Activated naive CD8-positive, alpha-beta T cell treated with anti-CD3 and anti-CD28 coated beads, Interleukin-2, amount 10 ng/mL, durations not matched to agents 7 days and 5 days (primary cell): ENCODE measurements at regions not wholly inside any gene's neighbourhood (a gene's known extent, or its start where the extent isn't known, plus 50 kb on each side); places are given as distances from the start of the nearest gene placed in this dataset.

Source experiments
- ATAC-seq: fragments of 150-1000 bp; cut with Tn5 transposase; one replicate; pipeline ENCODE4 v1.10.0; 2021; ENCODE audit warnings: low read depth, moderate library complexity
- POLR2A ChIA-PET: fragments of 350-600 bp; sonication (Branson Sonifier 250); formaldehyde crosslinking; loops from one replicate; lab custom pipeline; 2021; ENCODE audit warnings: antibody characterized with exemption; lab: Charles Lee
- DNase-seq: peaks from one replicate; pipeline ENCODE4 v3.0.0; 2021
- H3K27ac Mint-ChIP-seq: one replicate; pipeline ENCODE4 v1.8.0; 2022; ENCODE audit warnings: mild to moderate bottlenecking, mixed read lengths
- H3K27me3 Mint-ChIP-seq: one replicate; pipeline ENCODE4 v1.8.0; 2022; ENCODE audit warnings: mild to moderate bottlenecking, moderate library complexity, mixed read lengths
- H3K36me3 Mint-ChIP-seq: one replicate; pipeline ENCODE4 v1.8.0; 2021; ENCODE audit warnings: mild to moderate bottlenecking, mixed read lengths
- H3K4me1 Mint-ChIP-seq: one replicate; pipeline ENCODE4 v1.8.0; 2021; ENCODE audit warnings: mixed read lengths
- H3K4me3 Mint-ChIP-seq: one replicate; pipeline ENCODE4 v1.8.0; 2022; ENCODE audit warnings: mild to moderate bottlenecking, moderate library complexity, mixed read lengths
- H3K9me3 Mint-ChIP-seq: one replicate; pipeline ENCODE4 v1.8.0; 2021; ENCODE audit warnings: mixed read lengths

DNA sequence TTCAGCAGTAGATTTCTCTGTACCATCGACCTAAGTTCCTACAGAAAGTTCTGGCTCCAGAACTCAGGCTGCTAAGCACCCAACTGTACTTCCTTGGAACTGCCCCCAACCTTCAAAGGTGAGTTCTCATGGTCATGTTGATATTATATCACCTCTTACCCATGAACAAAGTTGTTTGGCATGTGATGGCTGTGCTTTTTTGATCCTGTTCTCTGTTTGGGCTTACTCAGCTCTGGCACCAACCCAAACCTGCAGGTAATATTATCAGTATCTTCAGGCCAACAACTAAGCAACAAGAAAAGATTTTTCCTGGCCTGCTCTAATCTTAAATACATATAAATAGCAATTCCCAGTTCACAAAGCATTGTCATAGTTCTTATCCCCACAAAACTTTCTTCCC lies 318.7 kb upstream of the LMCD1 start:
- DNase-seq (no peak), ATAC-seq (no peak)
- Mint-ChIP-seq H3K27me3 (peaks cover 3% of the 10 kb centered on the region), H3K36me3 (no peaks in the 10 kb centered on the region), H3K4me3 (no peak overlapping the region), H3K9me3 (no peaks in the 10 kb centered on the region), H3K4me1 (no peaks in the 10 kb centered on the region), H3K27ac (no peak overlapping the region)
- POLR2A ChIA-PET = no interaction called here

- no peak for DNase-seq
- no peaks in the 10 kb centered on the region for H3K36me3 Mint-ChIP-seq
- H3K4me3 Mint-ChIP-seq = no peak overlapping the region
- POLR2A ChIA-PET = no interaction called here
- ATAC-seq = no peak
- H3K9me3 Mint-ChIP-seq = no peaks in the 10 kb centered on the region
- peaks cover 2% of the 10 kb centered on the region for H3K27me3 Mint-ChIP-seq
- no peak overlapping the region for H3K27ac Mint-ChIP-seq
- no peaks in the 10 kb centered on the region for H3K4me1 Mint-ChIP-seq
Observed at GRCh38 chr3:8183627-8184026, 318.0 kb upstream of the LMCD1 start.

DNA sequence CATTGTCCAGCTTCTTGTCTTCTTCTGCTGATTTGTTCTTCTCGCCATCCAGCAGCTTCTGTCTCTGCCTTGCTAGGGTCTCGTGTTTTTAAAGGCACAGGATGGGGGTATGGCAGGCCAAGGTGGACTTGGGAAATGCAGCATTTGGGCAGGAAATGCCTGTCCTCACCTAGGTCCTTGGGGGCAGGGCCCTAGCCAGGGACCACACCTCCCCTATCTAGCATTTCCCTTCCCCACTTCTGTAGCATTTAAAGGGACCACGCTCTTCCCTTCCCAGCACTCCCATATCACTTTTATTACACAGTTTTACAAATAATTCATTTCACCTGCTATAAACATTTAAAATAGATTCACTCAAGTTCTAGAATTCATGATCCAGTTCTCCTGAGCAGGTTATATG lies 315.4 kb upstream of the LMCD1 start:
- POLR2A ChIA-PET = no interaction called here
- H3K4me1 Mint-ChIP-seq = no peaks in the 10 kb centered on the region
- H3K36me3 Mint-ChIP-seq = no peaks in the 10 kb centered on the region
- no peaks in the 10 kb centered on the region for H3K27me3 Mint-ChIP-seq
- no peak overlapping the region for H3K27ac Mint-ChIP-seq
- no peaks in the 10 kb centered on the region for H3K9me3 Mint-ChIP-seq
- ATAC-seq (no peak), DNase-seq (no peak)
- no peak overlapping the region for H3K4me3 Mint-ChIP-seq

DNA sequence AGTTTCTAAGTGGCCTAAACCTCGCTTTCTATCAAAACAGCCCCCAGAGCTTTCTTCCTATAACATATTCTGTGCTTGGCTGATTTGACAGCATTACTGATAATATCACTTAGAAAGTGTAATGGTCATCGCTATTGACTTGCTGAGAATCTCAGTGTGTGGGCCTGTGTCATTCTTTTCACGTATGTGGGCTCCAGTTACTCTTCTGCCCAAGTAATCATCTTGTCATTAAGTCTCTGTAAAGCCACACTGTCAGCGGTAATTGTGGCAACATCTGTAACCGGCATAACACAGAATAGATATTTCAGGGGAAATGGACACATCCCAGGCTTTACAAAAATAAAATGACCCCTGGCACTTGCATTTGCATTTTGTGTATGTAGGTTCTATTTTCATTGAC lies 313.6 kb upstream of the LMCD1 start:
- ATAC-seq (no peak), DNase-seq (no peak)
- peaks cover 1% of the 10 kb centered on the region for H3K27me3 Mint-ChIP-seq
- POLR2A ChIA-PET = no interaction called here
- no peaks in the 10 kb centered on the region for H3K4me1 Mint-ChIP-seq
- H3K4me3 Mint-ChIP-seq = no peak overlapping the region
- H3K9me3 Mint-ChIP-seq = peaks cover 1% of the 10 kb centered on the region
- no peaks in the 10 kb centered on the region for H3K36me3 Mint-ChIP-seq
- H3K27ac Mint-ChIP-seq = no peak overlapping the region

- Mint-ChIP-seq H3K27ac (no peak overlapping the region), H3K4me1 (no peaks in the 10 kb centered on the region), H3K36me3 (no peaks in the 10 kb centered on the region), H3K4me3 (no peak overlapping the region), H3K9me3 (peaks cover 1% of the 10 kb centered on the region), H3K27me3 (peaks cover 7% of the 10 kb centered on the region)
- ATAC-seq (no peak), DNase-seq (no peak)
- POLR2A ChIA-PET = no interaction called here
Observed at GRCh38 chr3:8189051-8189450, 312.6 kb upstream of the LMCD1 start.

GRCh38 chr3:8191406-8191805 lies 310.2 kb upstream of the LMCD1 start:
- POLR2A ChIA-PET = no interaction called here
- no peaks in the 10 kb centered on the region for H3K4me1 Mint-ChIP-seq
- no peak for DNase-seq
- no peak for ATAC-seq
- no peak overlapping the region for H3K4me3 Mint-ChIP-seq
- H3K9me3 Mint-ChIP-seq = peaks cover 1% of the 10 kb centered on the region
- H3K27ac Mint-ChIP-seq = no peak overlapping the region
- H3K27me3 Mint-ChIP-seq = peaks cover 7% of the 10 kb centered on the region
- H3K36me3 Mint-ChIP-seq = no peaks in the 10 kb centered on the region

DNA sequence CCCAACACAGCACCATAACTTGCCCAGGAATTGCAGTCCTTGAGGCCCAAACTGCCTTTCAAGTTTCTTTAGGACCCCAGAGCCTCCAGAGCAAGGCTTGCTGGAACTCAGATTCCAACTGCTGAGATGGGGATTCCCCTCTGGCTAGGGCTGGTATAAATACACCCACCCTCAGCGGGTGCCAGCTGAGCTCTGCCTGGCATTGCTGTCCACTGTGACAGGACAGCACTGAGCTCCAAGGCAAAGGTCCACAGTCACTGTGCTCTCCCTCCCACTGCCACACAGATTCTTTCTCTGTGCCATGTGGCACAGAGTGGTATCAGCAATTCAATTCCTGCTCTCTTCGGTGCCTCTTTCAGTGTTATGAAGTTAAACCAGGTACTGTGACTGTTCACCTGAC lies 304.2 kb upstream of the LMCD1 start:
- no peak for ATAC-seq
- Mint-ChIP-seq H3K27me3 (peaks cover 7% of the 10 kb centered on the region), H3K27ac (no peak overlapping the region), H3K4me1 (no peaks in the 10 kb centered on the region), H3K4me3 (no peak overlapping the region), H3K9me3 (no peaks in the 10 kb centered on the region), H3K36me3 (no peaks in the 10 kb centered on the region)
- no peak for DNase-seq
- POLR2A ChIA-PET = no interaction called here

GRCh38 chr3:8198605-8199004 lies 303.0 kb upstream of the LMCD1 start:
- Mint-ChIP-seq H3K4me1 (no peaks in the 10 kb centered on the region), H3K9me3 (no peaks in the 10 kb centered on the region), H3K27ac (no peak overlapping the region), H3K4me3 (no peak overlapping the region), H3K36me3 (no peaks in the 10 kb centered on the region), H3K27me3 (peaks cover 3% of the 10 kb centered on the region)
- POLR2A ChIA-PET = no interaction called here
- no peak for ATAC-seq
- no peak for DNase-seq

- DNase-seq (no peak), ATAC-seq (no peak)
- H3K27me3 Mint-ChIP-seq = no peaks in the 10 kb centered on the region
- no peaks in the 10 kb centered on the region for H3K9me3 Mint-ChIP-seq
- no peaks in the 10 kb centered on the region for H3K36me3 Mint-ChIP-seq
- H3K4me3 Mint-ChIP-seq = no peak overlapping the region
- H3K27ac Mint-ChIP-seq = no peak overlapping the region
- H3K4me1 Mint-ChIP-seq = no peaks in the 10 kb centered on the region
- POLR2A ChIA-PET = no interaction called here
Observed at GRCh38 chr3:8200996-8201395, 300.6 kb upstream of the LMCD1 start.

DNA sequence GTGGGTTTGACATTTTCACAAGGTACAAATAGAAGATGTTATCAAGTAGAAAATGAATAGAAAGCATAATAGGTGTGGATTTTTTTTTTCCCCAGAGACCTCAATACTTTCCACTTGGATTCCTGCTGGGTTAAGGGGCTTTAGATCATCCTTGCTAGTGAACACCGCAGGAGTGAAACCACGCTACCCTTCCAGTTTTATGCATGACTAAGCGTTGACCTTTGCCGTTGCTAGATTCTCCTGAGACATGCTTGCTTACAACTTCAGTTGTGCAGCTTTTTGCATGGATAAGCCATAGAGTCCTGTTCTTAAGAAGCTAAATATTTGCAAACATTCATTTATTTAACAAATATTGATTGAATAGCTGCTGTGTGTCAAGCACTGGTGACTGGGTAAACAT lies 299.7 kb upstream of the LMCD1 start:
- Mint-ChIP-seq H3K27ac (no peak overlapping the region), H3K9me3 (no peaks in the 10 kb centered on the region), H3K4me1 (no peaks in the 10 kb centered on the region), H3K36me3 (no peaks in the 10 kb centered on the region), H3K27me3 (no peaks in the 10 kb centered on the region), H3K4me3 (no peak overlapping the region)
- POLR2A ChIA-PET = no interaction called here
- ATAC-seq (no peak), DNase-seq (no peak)

DNA sequence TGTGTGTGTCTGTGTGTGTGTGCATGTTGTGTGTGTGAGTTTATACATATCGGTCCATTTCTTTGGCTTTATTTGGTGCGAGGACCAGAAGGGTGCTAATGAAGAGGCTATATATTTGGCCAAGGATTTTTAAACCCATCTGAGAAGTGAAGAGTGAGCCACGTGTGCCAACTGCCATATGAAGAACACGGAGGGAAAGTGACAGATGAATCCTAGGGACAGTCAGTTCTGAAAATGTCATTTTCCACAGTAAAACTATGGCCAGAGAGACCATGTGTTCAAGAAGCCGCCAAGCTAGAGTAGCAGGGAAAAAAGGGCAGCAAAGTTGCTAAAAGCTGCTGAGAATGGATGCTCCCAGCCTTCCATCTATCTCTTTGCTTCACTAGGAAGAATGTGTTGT lies 297.3 kb upstream of the LMCD1 start:
- Mint-ChIP-seq H3K4me3 (no peak overlapping the region), H3K27me3 (peaks cover 2% of the 10 kb centered on the region)

GRCh38 chr3:8204853-8205650 lies 296.6 kb upstream of the LMCD1 start:
- POLR2A ChIA-PET = no interaction called here
- Mint-ChIP-seq H3K9me3 (no peaks in the 10 kb centered on the region), H3K4me3 (no peak overlapping the region), H3K4me1 (no peaks in the 10 kb centered on the region), H3K36me3 (no peaks in the 10 kb centered on the region), H3K27me3 (peaks cover 2% of the 10 kb centered on the region), H3K27ac (no peak overlapping the region)
- no peak for DNase-seq
- ATAC-seq = no peak

More for the DNA sequence above, 297.3 kb upstream of the LMCD1 start:
- POLR2A ChIA-PET = no interaction called here
- no peaks in the 10 kb centered on the region for H3K9me3 Mint-ChIP-seq
- no peak overlapping the region for H3K27ac Mint-ChIP-seq
- no peaks in the 10 kb centered on the region for H3K36me3 Mint-ChIP-seq
- no peaks in the 10 kb centered on the region for H3K4me1 Mint-ChIP-seq
- ATAC-seq = no peak
- no peak for DNase-seq

- Mint-ChIP-seq H3K4me3 (no peak overlapping the region), H3K27ac (no peak overlapping the region), H3K9me3 (no peaks in the 10 kb centered on the region), H3K27me3 (peaks cover 4% of the 10 kb centered on the region), H3K36me3 (no peaks in the 10 kb centered on the region), H3K4me1 (no peaks in the 10 kb centered on the region)
- POLR2A ChIA-PET = no interaction called here
- no peak for ATAC-seq
- DNase-seq = no peak
Observed at GRCh38 chr3:8205881-8206280, 295.7 kb upstream of the LMCD1 start.

DNA sequence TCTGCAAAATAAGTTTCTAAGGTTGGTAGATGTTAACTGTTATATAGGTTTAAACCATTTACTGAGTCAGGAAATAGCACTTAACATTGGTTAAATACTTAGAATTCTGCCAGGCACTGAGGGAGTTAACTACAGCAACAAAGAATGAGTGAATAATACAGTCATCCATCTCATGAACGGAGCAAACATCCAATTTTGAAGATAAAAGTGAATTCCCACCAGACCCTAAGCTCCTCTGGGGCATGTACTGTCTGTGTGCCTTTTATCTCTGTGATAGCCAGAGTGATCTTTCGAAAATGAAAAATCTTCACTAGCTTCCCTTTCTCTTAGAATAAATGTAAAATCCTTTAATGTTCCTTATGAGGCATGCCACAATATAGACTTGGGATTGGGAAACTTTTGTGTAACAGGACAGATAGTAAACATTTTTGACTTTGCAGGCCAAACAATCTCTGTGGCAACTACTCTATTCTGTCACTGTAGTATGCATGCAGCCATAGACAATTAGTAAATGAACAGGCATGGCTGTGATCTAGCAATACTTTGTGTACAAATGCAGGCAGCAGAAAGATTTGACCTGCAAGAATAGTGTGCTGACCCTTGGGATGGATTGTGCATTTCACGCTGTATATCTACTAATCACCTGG lies 294.5 kb upstream of the LMCD1 start:
- Mint-ChIP-seq H3K4me1 (no peaks in the 10 kb centered on the region), H3K36me3 (no peaks in the 10 kb centered on the region), H3K9me3 (no peaks in the 10 kb centered on the region), H3K4me3 (no peak overlapping the region), H3K27ac (no peak overlapping the region), H3K27me3 (peaks cover 4% of the 10 kb centered on the region)
- POLR2A ChIA-PET = no interaction called here
- DNase-seq (no peak), ATAC-seq (no peak)
